H54 (cell line): ENCODE measurements at regions not wholly inside any gene's neighbourhood (a gene's known extent, or its start where the extent isn't known, plus 50 kb on each side); places are given as distances from the start of the nearest gene placed in this dataset.

Experiments
- DNase-seq: peaks from one replicate; pipeline ENCODE4 v3.0.0; 2011; ENCODE audit warnings: low spot score, mixed read lengths; ENCODE audit not compliant: insufficient read length
- FAIRE-seq: peaks from 3 replicates; lab custom pipeline; 2011; peaks lifted over from hg19 to GRCh38; lab: Jason Lieb, UNC
- POLR2A ChIP-seq: IDR thresholded peaks from 2 replicates; pipeline ENCODE4 v1.6.1; 2011; ENCODE audit warnings: low read depth, mild to moderate bottlenecking, low read length

GRCh38 chr6:95294043-95294442, 283.3 kb upstream of the MANEA start:
- no peak for DNase-seq
- FAIRE-seq = no peak
- no peak for TF ChIP-seq POLR2A

GRCh38 chr6:95309545-95309944, 267.8 kb upstream of the MANEA start:
- no peak for FAIRE-seq
- DNase-seq = no peak
- TF ChIP-seq POLR2A = no peak

- FAIRE-seq (no peak), DNase-seq (no peak)
- TF ChIP-seq POLR2A = no peak
Observed at GRCh38 chr6:95318137-95318536, 259.2 kb upstream of the MANEA start.

- no peak for TF ChIP-seq POLR2A
- DNase-seq (no peak), FAIRE-seq (no peak)
Observed at GRCh38 chr6:95321126-95321525, 256.2 kb upstream of the MANEA start.

- DNase-seq = no peak
- TF ChIP-seq POLR2A = no peak
- FAIRE-seq = no peak
Observed at GRCh38 chr6:95325916-95326315, 251.4 kb upstream of the MANEA start.

- no peak for DNase-seq
- no peak for FAIRE-seq
- no peak for TF ChIP-seq POLR2A
Observed at GRCh38 chr6:95328231-95328630, 249.1 kb upstream of the MANEA start.

GRCh38 chr6:95352064-95352795, 225.1 kb upstream of the MANEA start:
- TF ChIP-seq POLR2A = no peak
- FAIRE-seq (no peak), DNase-seq (no peak)

GRCh38 chr6:95354551-95354950, 222.8 kb upstream of the MANEA start:
- no peak for DNase-seq
- no peak for FAIRE-seq
- no peak for TF ChIP-seq POLR2A

GRCh38 chr6:95357380-95358020, 219.8 kb upstream of the MANEA start:
- no peak for DNase-seq
- no peak for TF ChIP-seq POLR2A
- FAIRE-seq = no peak

- no peak for TF ChIP-seq POLR2A
- FAIRE-seq (no peak), DNase-seq (no peak)
Observed at GRCh38 chr6:95364016-95364604, 213.2 kb upstream of the MANEA start.

- no peak for DNase-seq
- TF ChIP-seq POLR2A = no peak
- FAIRE-seq = no peak
Observed at GRCh38 chr6:95365454-95365853, 211.9 kb upstream of the MANEA start.

- TF ChIP-seq POLR2A = no peak
- FAIRE-seq (no peak), DNase-seq (no peak)
Observed at GRCh38 chr6:95366414-95366813, 210.9 kb upstream of the MANEA start.

GRCh38 chr6:95383878-95384277, 193.5 kb upstream of the MANEA start:
- DNase-seq = no peak
- FAIRE-seq = no peak

GRCh38 chr6:95384988-95385387, 192.3 kb upstream of the MANEA start:
- FAIRE-seq (no peak), DNase-seq (no peak)
- TF ChIP-seq POLR2A = no peak

More at GRCh38 chr6:95383878-95384277, 193.5 kb upstream of the MANEA start:
- no peak for TF ChIP-seq POLR2A
